ENCODE measurements at regions not wholly inside any gene's neighbourhood (a gene's known extent, or its start where the extent isn't known, plus 50 kb on each side); places are given as distances from the start of the nearest gene placed in this dataset.

DNA sequence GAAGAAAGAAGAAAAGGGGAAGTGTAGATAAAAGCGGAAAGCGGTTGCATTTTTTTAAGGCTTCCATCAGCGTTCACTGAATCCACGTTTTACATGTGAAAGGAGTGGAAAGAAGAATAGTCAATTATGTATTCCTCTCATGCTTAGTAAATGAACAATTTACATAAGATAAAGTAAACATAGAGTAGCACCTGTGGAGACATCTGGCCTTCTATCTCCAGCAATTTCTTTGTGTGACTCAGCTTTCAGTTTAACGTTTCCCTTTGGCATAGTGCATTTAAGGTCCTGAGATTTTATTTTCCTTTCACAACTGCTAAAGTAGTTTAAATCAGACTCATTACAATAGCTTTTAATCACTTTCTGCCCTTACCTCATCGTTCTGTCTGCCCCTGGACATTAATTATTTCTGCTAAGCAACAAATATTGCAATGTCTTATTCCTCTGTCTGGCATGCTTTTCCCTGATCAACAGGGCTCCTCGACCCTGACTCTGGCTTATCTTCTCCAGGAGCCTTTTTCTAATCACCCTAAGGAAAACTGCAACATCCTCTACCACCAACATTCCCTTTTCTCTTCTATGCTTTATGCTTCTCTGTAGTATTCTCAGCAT is 383.5 kb upstream of the VWC2 start:
- Histone ChIP-seq H3K4me1 (replicated peaks) (no peaks in the 10 kb centered on the region), H3K36me3 (no peaks in the 10 kb centered on the region), H3K9me3 (replicated peaks) (no peaks in the 10 kb centered on the region), H3K27me3 (replicated peaks) (no peaks in the 10 kb centered on the region), H3K4me3 (no peak overlapping the region), H3K27ac (no peak overlapping the region)
- no peak for DNase-seq (ENCODE audit: low read depth in 1 of 2, low spot score in 2 of 2)

DNA sequence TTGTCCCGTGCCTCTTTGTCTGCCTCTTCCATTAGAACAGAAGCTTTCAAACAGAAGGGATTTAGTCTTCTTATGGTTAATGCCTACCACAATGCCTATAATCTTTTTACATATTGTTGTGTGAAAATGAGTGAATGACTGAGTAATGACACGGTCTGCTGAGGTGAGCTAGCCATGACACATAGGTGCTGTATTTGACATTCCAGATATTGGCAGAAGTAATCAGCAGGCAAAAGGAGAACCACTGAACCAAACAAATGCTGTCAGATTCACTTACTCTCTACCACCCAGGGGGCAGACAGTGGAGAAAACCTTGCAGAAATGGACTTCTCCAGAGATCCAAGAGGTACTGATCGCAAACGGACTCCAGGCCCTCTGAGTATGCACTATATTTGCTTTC is 377.2 kb upstream of the VWC2 start:
- no peaks in the 10 kb centered on the region for H3K4me1 ChIP-seq (replicated peaks)

GRCh38 chr7:49397750-49398149 is 375.7 kb upstream of the VWC2 start:
- Histone ChIP-seq H3K27me3 (replicated peaks) (no peaks in the 10 kb centered on the region), H3K4me1 (replicated peaks) (no peaks in the 10 kb centered on the region), H3K36me3 (no peaks in the 10 kb centered on the region), H3K9me3 (replicated peaks) (no peaks in the 10 kb centered on the region), H3K4me3 (no peak overlapping the region), H3K27ac (no peak overlapping the region)
- DNase-seq (ENCODE audit: low read depth in 1 of 2, low spot score in 2 of 2): no peak

More for the DNA sequence above, 377.2 kb upstream of the VWC2 start:
- Histone ChIP-seq H3K4me3 (no peak overlapping the region), H3K27ac (no peak overlapping the region), H3K9me3 (replicated peaks) (no peaks in the 10 kb centered on the region), H3K36me3 (no peaks in the 10 kb centered on the region), H3K27me3 (replicated peaks) (no peaks in the 10 kb centered on the region)
- DNase-seq (ENCODE audit: low read depth in 1 of 2, low spot score in 2 of 2): no peak

GRCh38 chr7:49398236-49398635 is 375.2 kb upstream of the VWC2 start:
- no peak overlapping the region for H3K4me3 ChIP-seq
- H3K27me3 ChIP-seq (replicated peaks): no peaks in the 10 kb centered on the region
- H3K36me3 ChIP-seq: no peaks in the 10 kb centered on the region
- no peaks in the 10 kb centered on the region for H3K4me1 ChIP-seq (replicated peaks)
- H3K27ac ChIP-seq: no peak overlapping the region
- no peak for DNase-seq (ENCODE audit: low read depth in 1 of 2, low spot score in 2 of 2)
- H3K9me3 ChIP-seq (replicated peaks): no peaks in the 10 kb centered on the region

GRCh38 chr7:49398746-49399145 is 374.7 kb upstream of the VWC2 start:
- DNase-seq (ENCODE audit: low read depth in 1 of 2, low spot score in 2 of 2): no peak
- H3K27me3 ChIP-seq (replicated peaks): no peaks in the 10 kb centered on the region
- no peak overlapping the region for H3K27ac ChIP-seq
- H3K9me3 ChIP-seq (replicated peaks): no peaks in the 10 kb centered on the region
- no peaks in the 10 kb centered on the region for H3K36me3 ChIP-seq
- no peak overlapping the region for H3K4me3 ChIP-seq
- no peaks in the 10 kb centered on the region for H3K4me1 ChIP-seq (replicated peaks)

DNA sequence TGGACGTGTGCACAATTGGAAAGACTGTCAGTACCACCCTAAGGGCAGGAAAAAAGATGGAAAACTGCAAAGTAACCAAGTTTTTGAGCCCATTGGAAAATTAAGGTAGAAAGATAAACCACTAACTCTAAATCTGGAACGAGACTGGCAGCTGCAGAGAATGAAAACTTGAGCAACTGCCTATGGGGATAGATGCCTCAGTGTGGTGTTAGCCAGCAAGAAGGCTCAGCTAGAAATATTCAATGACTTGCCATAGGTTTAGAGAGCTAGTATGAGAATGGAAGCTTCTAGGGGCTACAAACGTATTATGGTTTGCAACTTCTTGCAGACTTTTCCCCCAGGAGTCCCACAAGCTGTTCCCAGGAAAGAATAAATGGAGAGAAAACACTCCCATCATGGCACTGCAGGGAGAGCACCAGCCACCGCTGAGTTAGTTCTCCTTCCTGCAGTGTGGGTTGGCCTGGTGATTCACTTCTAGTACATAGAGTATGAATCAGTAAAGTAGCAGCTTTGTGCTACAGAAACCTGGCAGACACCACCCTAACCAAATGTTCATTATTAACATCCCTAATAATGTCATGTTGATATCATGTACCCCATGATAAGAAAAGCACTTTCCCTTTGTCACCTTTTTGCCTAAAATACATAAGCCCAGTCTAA is 372.4 kb upstream of the VWC2 start:
- Histone ChIP-seq H3K4me3 (no peak overlapping the region), H3K4me1 (replicated peaks) (no peaks in the 10 kb centered on the region), H3K36me3 (no peaks in the 10 kb centered on the region), H3K27ac (no peak overlapping the region), H3K9me3 (replicated peaks) (no peaks in the 10 kb centered on the region), H3K27me3 (replicated peaks) (no peaks in the 10 kb centered on the region)
- no peak for DNase-seq (ENCODE audit: low read depth in 1 of 2, low spot score in 2 of 2)

DNA sequence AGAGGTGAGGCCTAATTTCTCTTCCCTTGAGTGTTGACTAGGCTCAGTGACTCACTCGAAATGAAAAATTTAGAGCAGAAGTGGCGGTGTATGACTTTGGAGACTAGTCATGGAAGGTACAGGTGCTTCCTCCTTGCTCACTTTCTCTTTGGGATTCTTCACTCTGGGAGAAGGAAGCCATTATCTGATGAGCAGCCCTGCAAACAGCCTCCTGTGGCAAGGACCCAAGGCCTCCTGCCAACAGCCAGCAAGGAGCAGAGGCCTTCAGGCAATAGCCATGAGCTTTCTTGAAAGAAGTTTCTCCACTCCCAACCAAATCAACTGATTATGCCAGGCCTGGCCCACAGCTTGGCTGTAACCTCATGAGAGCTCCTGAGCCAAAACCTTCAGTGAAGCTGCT is 369.6 kb upstream of the VWC2 start:
- H3K4me3 ChIP-seq: no peak overlapping the region
- H3K27ac ChIP-seq: no peak overlapping the region
- H3K9me3 ChIP-seq (replicated peaks): no peaks in the 10 kb centered on the region
- no peaks in the 10 kb centered on the region for H3K4me1 ChIP-seq (replicated peaks)
- H3K36me3 ChIP-seq: no peaks in the 10 kb centered on the region
- no peaks in the 10 kb centered on the region for H3K27me3 ChIP-seq (replicated peaks)
- DNase-seq (ENCODE audit: low read depth in 1 of 2, low spot score in 2 of 2): no peak

DNA sequence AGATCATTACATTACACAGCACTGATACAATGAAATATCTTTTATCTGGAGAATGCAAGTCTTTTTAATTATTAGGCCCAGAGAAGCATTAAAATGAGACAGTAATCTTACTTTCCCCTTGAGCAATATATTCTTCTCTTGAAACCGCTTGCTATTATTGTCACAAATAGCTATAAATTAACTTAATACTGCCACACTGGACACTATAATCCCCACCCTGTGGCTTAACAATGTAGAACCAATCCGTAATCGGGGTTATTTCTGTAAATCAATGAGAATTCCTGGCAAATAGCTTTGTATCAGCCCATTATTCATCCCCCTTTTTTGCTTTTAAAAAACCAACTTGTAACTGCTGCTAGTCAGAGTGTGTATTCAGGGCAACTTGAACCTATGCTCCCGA is 366.2 kb upstream of the VWC2 start:
- no peaks in the 10 kb centered on the region for H3K27me3 ChIP-seq (replicated peaks)
- DNase-seq (ENCODE audit: low read depth in 1 of 2, low spot score in 2 of 2): no peak
- H3K27ac ChIP-seq: no peak overlapping the region
- H3K36me3 ChIP-seq: no peaks in the 10 kb centered on the region
- no peaks in the 10 kb centered on the region; the same call in 1 of the 2 replicates for H3K9me3 ChIP-seq (replicated peaks)
- no peaks in the 10 kb centered on the region for H3K4me1 ChIP-seq (replicated peaks)
- H3K4me3 ChIP-seq: no peak overlapping the region

GRCh38 chr7:49417034-49417433 is 356.4 kb upstream of the VWC2 start:
- no peaks in the 10 kb centered on the region for H3K36me3 ChIP-seq
- no peak overlapping the region for H3K27ac ChIP-seq
- DNase-seq (ENCODE audit: low read depth in 1 of 2, low spot score in 2 of 2): no peak
- H3K27me3 ChIP-seq (replicated peaks): no peaks in the 10 kb centered on the region
- no peaks in the 10 kb centered on the region for H3K4me1 ChIP-seq (replicated peaks)
- H3K4me3 ChIP-seq: no peak overlapping the region
- no peaks in the 10 kb centered on the region for H3K9me3 ChIP-seq (replicated peaks)

DNA sequence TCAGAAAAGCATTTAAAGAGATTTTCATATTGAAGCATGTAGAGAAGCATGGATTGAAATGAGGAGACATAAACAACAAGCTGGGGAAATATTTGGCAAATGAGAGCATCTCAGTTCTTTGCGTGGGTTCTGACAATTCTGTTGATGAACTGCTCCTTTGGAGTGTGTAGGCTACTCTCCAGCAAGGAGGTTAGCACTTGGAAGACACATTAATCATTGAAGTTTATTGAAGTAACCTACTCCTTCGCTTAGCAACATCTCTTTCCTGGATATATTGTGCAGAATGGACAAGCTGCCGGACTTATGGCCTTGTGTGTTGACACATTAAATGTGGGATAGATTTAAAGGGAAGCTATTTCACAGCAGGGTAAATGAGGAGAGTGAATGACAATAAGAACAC is 354.5 kb upstream of the VWC2 start:
- H3K36me3 ChIP-seq: no peaks in the 10 kb centered on the region
- H3K27me3 ChIP-seq (replicated peaks): no peaks in the 10 kb centered on the region
- H3K4me3 ChIP-seq: no peak overlapping the region
- H3K27ac ChIP-seq: no peak overlapping the region
- DNase-seq (ENCODE audit: low read depth in 1 of 2, low spot score in 2 of 2): no peak
- no peaks in the 10 kb centered on the region for H3K4me1 ChIP-seq (replicated peaks)
- H3K9me3 ChIP-seq (replicated peaks): no peaks in the 10 kb centered on the region

GRCh38 chr7:49422564-49422963 is 350.9 kb upstream of the VWC2 start:
- H3K4me1 ChIP-seq (replicated peaks): no peaks in the 10 kb centered on the region

DNA sequence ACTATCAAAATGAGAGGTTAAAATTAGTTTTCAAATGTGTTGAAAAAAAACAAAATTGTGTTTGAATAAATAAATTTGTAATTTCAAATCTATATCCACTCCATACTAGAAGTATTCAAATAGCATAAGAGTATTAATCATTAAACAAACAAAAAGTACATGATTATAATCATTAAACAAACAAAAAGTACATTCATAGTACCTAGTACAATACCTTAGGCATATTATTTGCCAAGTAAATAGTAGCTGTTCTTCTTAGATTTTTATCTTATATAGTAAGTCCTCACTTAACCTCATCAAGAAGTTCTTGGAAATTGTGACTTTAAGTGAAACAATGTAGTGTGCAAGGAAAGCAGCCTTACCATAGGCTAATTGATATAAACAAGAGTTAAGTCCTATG is 349.3 kb upstream of the VWC2 start:
- Histone ChIP-seq H3K9me3 (replicated peaks) (no peaks in the 10 kb centered on the region), H3K27ac (no peak overlapping the region), H3K36me3 (no peaks in the 10 kb centered on the region), H3K4me3 (no peak overlapping the region), H3K4me1 (replicated peaks) (no peaks in the 10 kb centered on the region), H3K27me3 (replicated peaks) (no peaks in the 10 kb centered on the region)
- DNase-seq (ENCODE audit: low read depth in 1 of 2, low spot score in 2 of 2): no peak

More at GRCh38 chr7:49422564-49422963, 350.9 kb upstream of the VWC2 start:
- Histone ChIP-seq H3K9me3 (replicated peaks) (no peaks in the 10 kb centered on the region), H3K4me3 (no peak overlapping the region), H3K27ac (no peak overlapping the region), H3K36me3 (no peaks in the 10 kb centered on the region), H3K27me3 (replicated peaks) (no peaks in the 10 kb centered on the region)
- no peak for DNase-seq (ENCODE audit: low read depth in 1 of 2, low spot score in 2 of 2)

GRCh38 chr7:49425277-49425818 is 348.1 kb upstream of the VWC2 start:
- H3K9me3 ChIP-seq (replicated peaks): no peaks in the 10 kb centered on the region
- no peak overlapping the region for H3K27ac ChIP-seq
- DNase-seq (ENCODE audit: low read depth in 1 of 2, low spot score in 2 of 2): no peak
- no peaks in the 10 kb centered on the region for H3K4me1 ChIP-seq (replicated peaks)
- no peaks in the 10 kb centered on the region for H3K36me3 ChIP-seq
- no peaks in the 10 kb centered on the region for H3K27me3 ChIP-seq (replicated peaks)
- no peak overlapping the region for H3K4me3 ChIP-seq

DNA sequence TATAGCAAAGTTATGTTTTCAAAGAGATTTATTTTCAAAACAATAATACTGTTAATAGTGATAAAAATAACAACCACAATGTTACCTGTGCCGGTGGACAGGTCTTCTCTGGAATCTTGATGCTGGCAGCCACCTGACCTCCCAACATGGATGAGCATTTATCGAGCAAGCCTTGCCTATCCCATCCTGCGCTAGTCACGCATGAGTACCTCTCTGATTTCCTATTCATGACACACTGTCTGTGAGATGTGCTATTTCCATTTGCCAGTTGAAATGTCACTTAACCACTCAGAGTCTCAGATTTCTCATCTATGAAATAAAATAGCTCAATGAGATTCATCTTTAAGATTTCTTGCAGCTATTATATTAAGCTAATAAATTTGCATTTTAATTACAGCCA is 341.2 kb upstream of the VWC2 start:
- Histone ChIP-seq H3K27me3 (replicated peaks) (no peaks in the 10 kb centered on the region), H3K36me3 (no peaks in the 10 kb centered on the region), H3K4me3 (no peak overlapping the region), H3K4me1 (replicated peaks) (no peaks in the 10 kb centered on the region), H3K27ac (no peak overlapping the region), H3K9me3 (replicated peaks) (no peaks in the 10 kb centered on the region)
- no peak for DNase-seq (ENCODE audit: low read depth in 1 of 2, low spot score in 2 of 2)
